Inflammatory macrophage (primary cell): ENCODE measurements at regions not wholly inside any gene's neighbourhood (a gene's known extent, or its start where the extent isn't known, plus 50 kb on each side); places are given as distances from the start of the nearest gene placed in this dataset.
A peak's percentile ranks its signal among the peaks of the same experiment; 100 is the strongest.
"Not testable (repeated sequence)": the region's sequence is repeated elsewhere in the genome, so short reads cannot be mapped to it uniquely, and the experiment has no call there.

Experiments used
- DNase-seq, 2 donors: peaks; one replicate each; pipeline ENCODE4 v3.0.0-alpha.2; 2020 to 2022

DNA sequence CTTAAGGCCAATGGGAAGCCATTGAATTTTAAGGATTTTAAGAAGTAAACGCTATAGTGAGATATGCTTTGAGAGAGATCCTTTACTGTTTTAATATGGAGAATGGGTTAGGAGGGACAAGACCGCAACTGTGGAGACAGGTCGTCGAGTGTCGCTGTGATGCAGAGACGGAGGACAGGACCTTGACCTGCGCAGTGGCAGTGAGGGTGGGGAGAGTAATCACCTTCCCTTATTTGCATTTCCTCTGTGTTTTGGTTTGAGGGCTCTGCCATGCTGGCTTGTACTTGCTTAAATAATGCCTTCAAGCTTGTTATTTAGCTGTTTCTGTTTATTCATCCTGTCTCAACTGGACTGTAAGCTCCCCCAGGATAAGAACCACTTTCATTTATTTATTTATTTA is 345.0 kb downstream of the FBXW7 start:
- no peak for DNase-seq

DNA sequence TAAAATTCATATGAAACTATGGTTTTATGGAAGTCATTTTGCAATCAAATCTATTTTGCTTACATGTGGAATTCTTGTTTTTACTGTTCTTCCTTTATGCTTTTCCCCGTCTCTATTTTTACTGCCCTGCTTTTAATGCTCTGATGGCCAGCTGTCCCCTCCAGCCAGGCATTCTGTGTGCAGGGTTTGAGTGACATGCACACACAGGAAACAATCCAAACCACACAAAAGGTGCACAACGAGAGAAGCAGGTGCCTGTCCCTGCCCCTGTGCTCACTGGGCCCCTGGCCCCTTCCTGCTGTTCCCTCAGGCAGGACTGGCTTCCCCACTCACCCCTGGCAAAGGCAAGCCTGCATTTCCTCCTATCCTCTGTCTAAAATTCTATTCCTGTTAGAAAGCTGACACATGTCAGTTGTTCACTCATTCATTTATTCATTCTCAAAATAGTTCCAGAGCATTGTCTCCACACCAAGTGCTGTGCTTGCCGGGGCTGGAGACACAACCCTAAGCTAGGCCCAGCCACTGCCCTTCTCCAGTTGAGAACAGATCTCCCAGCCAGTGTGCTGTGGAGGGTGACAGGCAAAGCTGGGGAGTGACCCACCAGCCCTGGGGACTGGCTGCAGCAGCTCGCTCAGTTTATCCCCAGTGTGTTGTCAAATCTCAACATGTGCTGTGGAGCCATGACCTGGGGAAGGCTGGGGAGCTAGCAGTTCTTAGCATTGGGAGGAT is 346.3 kb downstream of the FBXW7 start:
- no peak for DNase-seq

DNA sequence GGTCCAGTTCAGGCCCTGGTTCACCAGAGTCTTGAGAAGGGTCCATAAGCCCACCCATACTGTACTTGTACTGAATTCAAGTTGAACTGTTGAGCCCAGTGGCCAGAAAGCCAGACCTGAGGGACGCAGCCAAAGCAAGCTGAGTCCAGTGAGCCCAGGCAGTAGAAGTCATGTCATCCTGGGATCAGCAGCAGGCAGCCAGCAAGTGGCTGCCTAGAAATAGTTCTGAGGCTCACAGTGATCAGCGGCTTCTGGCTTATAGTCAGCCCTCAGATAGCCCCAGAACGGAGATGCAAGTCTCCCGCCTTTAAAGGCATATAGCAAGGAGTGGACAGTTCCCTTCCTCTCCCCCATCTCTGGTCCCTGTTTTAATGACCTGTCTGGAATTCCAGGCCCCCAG is 347.1 kb downstream of the FBXW7 start:
- DNase-seq = no peak

DNA sequence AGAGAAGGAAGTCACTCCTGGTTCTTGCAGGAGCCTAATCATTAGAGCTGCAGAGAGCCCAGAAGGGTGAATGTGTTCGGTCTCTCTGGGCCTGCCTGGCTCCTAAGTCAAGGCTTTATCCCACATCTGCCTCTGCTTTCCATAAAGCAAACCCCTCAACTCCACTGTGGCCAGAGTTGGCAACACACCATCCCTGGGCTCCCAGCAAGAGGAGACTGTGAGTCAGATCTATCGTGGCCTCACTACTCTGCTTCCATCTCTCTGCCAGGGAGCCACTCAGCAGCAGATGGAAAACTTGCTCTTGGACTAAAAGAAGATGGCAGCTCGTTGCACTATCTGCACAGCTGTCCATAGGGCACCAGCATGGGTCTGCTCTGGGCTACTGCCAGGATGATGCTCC is 348.2 kb downstream of the FBXW7 start:
- DNase-seq = no peak

DNA sequence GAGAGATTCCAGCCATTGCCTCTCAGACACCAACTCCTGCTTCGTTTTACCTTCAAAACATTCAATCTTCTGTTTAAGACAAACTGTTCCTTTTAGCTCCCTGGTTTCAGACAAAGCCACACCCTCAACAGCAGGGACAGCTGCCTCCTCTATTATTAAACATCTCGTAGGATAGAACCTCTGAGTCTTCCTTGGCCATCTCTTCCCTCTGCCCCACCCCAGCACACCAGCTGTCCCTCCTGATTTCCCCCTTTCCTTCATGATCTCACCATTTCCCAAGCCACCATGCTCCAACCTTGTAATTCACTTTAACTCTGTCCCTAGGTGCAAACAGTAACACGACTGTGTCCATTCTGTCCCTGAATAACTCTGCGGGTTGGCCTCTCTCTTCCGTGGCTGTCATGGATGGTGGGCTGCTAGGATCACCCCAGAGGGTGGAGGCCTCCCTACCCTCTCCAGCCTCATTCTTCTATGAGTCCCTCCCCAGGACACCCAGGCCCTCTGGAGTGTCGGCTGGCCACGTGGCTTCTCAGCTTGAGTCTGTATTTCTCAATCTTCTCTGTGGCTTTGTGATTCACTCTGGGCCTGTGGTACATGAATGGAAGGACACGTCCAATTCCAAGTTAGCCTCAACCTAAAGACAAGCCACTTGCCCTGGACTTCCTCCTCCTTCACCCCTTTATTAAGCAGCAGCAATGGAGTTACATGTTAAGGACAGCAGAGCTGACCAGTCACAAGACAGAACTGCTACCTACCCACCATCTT is 349.9 kb downstream of the FBXW7 start:
- peak; percentile 26 to 40 for DNase-seq

DNA sequence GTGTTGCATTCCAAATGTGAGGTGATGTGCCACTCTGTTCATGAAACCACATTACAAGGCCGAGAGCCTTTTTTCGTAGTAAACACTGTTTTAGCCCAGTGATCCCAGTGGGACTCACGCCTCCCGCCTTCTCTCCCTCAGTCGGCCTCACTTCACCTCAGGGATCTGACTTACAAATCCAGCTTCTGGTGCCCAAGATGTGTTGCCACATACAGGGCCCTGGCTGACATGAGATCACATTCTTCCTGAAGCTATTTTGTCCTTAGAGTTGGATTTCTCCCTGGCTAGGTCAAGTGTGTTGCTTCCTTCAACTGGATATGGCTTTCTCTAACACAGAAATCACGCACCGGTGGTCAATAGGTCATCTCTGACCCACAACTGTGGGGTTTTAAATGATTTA is 354.7 kb downstream of the FBXW7 start:
- DNase-seq = no peak

DNA sequence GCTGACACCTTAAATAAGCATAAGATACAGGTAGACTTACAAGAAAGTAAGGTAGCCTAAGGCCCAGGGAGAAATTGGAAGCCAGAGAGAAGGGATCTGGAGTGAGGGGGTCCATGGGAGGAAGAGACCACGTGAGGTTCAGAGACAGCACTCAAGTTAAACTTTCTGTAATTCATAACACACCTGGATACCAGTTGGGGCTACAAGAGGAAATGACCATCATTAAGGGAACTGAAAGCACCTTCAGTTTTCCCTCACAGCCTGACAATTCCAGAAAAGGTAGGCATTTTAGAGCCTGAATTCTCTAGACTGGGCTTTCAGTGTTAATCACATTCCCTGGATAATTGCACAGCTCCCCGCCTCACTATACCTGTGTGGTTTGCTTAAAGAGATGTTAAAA is 355.5 kb downstream of the FBXW7 start:
- DNase-seq = no peak

DNA sequence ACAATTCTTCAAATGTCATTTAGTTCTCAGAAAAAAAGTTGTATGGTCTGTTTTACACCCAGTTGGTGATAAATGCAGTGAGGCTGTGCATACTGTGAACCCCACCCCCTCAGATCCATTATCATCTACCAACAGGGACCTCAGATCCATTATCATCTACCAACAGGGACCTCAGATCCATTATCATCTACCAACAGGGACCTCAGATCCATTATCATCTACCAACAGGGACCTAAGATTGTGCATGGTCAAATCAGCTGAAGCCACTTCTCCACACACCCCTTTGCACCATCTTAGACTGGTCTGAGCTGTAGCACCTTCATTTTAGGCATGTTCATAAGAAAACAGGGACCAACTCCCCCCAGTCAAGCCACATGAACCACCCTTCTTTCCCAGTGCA is 358.4 kb downstream of the FBXW7 start:
- DNase-seq = not testable (repeated sequence)

DNA sequence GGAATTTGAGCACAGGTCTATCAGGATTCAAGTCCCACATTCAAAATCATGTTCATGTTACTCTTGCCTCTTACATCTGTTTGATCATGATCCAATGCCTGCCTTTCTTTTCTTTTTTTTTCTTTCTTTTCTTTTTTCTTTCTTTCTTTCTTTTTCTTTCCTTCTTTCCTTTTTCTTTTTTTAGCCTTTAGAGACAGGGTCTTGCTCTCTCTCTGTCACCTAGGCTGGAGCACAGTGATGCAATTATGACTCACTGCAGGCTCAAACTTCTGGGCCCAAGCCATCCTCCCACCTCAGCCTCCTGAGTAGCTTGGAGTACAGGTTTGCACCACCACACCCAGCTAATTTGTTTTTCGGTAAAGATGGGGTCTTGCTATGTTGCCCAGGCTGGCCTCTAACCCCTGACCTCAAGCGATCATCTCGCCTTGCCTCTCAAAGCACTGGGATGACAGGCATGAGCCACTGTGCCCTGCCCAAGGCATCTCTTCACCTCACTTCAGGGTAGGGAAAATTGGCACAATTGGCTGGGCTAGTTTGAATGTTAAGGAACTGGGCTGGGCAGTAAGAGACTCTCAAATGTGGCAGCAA is 359.2 kb downstream of the FBXW7 start:
- no peak for DNase-seq

DNA sequence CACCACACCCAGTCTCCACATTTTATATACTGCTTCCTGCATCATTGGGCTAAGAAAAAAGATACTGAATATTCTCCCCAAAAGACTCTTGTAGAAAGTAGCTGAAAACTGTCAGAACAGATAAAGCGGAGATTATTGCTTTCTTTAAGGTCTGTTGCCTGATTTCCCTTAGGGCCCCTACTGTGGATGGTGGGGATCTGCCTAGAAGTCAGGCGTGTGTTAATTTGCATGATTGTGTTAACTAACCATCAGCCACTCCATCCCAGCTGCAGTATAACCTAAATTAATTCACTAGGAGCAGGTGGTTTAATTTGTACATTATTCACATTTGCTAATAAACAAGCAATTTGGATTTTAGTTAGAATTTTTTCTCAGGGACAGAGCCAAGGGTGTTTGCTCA is 360.3 kb downstream of the FBXW7 start:
- no peak for DNase-seq

DNA sequence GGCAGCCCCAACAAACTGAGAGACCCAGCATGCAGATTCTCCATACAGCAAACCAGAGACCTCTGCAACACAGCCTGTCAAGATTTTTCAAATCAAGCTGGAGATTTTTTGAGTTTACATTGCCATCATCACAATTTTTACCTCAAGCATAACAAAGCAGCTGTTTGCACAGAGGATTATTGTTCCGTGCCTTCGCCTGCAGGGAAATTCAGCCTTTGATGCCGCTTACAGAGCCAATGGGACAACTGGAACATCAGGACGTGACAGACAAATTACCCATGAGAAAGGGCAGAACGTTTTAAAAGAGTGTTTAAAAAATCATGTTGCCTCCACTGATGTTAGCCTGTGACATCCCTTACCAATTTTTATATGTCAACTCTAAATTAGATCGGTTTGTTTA is 363.7 kb downstream of the FBXW7 start:
- DNase-seq = no peak

DNA sequence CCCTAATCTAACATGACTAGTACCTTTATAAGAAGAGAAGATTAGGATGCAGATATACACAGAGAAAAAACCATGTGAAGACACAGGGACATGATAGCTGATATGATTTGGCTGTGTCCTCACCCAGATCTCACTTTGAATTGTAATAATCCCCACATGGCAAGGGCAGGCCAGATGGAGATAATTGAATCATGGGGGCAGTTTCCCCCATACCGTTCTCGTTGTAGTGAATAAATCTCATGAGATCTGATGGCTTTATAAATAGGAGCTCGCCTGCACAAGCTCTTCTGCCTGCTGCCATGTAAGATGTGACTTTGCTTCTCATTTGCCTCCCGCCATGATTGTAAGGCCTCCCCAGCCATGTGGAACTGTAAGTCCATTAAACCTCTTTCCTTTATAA is 364.3 kb downstream of the FBXW7 start:
- no peak for DNase-seq

DNA sequence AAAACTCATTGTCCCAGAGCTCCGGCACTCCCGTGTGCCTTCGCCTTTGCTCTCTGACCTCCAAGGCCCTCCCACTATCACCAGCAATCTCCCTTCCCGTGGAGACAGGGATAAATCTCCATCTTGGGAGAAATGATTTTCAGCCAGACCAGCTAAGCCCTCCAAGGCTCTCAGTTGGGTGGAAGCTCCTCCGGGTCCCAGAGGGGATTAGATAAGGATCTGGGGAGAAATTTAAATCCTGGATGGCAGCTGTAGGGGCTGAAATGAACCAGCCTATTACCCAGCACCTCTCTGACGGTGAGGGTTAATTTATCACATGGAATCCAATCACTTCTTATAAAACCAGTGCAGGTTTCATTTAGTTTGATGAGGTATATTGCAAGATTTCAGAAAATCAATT is 366.2 kb downstream of the FBXW7 start:
- no peak for DNase-seq

DNA sequence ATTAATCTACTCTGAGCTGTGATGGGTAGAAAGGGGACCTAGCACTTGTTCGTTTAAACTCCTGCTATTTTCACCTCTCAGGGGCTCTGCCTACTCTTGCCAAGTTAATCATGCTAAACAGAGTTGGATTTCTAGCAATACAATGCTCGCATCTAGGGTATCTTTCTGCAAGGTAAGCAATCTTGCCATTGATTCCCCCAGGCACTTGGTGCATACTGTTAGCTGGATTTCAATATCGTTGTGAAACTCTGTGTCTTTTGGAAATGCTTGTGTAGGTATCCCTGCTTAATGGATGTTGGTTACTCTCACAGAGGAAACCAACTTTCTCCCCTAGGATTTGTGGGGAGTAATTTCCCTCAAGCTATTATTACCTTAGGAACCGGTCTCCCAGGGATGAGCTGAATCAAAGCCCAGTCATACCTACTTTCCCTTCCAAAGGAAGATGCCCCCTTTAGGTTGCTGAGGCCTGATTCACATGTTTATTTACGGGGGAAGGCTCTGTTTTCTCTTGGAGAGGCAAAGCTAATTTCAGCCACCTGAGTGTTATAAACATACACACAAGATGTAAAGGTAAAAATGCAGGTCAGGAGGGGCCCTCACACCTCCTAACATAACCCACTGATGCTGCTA is 366.8 kb downstream of the FBXW7 start:
- no peak for DNase-seq

DNA sequence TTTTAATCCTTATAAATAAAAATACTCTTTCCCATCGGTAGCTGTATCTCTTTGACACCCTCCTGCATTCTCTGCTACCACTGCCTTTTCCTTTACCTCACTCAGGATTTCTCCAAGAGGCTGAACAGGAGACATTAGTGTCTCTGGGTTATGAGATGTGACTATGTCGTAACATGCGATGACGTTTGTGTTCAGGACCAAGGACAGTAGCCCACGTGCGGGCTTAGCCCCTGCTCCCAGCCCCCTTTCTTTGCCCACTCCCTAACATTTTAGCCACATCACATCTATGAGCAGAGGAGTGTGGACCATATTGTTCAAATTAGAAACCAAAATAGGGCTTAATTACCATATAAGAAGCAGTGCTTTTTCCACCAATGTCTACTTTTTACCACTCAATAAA is 369.3 kb downstream of the FBXW7 start:
- no peak for DNase-seq

DNA sequence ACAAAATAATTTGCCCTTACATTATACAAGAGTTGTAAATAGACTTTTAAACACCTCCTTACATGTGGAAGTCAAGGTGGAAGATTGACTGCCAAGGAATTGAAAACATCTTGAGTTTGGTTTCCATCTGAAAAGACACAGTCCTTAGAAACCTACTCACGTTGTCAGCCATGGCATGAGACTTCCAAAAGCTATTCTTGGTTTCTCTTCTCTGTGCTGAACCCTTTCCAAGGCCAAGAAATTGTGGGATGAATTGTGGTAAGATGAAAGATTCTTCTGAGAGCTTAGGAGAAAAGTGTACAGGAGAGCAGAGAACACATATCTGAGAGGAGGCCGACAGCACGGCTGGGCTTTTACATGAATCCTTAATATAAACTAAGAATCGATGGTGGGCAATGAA is 370.0 kb downstream of the FBXW7 start:
- DNase-seq = no peak

DNA sequence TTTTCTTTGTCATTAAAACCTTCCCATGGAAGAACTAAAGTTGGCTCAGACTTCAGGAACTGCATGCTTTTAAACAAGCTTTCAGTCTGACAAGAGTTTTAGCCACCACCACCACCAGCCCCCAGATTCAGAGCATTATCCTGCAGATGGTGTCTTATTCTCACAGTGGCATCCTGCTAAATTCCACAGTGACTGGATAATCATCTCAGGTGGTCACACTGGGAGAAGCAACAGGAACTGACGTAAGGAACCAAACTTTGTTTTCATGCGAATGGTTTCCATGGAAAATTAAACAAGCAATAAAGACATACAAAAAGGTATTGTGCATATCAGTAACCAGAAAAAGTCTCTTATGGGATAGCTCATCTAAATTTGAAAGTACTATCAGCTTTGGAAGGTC is 370.7 kb downstream of the FBXW7 start:
- no peak for DNase-seq

DNA sequence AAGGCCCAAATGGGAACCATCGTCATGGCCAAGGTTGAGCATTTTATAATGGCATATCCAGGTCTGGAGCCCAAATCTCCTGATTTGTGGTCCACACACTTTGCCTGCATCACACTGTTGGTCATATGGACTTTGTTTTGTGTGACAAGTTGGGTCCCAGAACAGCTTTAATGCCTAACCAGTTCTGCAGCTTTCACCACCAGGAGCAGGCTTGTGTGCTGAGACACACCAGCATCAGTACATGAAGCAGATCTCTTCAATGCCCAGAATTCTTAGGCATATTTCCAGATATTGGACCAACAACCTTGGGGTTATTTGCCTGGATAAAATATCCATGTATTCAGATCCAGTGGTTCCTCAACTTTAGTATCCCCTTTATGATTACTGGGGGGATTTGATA is 371.3 kb downstream of the FBXW7 start:
- no peak for DNase-seq

DNA sequence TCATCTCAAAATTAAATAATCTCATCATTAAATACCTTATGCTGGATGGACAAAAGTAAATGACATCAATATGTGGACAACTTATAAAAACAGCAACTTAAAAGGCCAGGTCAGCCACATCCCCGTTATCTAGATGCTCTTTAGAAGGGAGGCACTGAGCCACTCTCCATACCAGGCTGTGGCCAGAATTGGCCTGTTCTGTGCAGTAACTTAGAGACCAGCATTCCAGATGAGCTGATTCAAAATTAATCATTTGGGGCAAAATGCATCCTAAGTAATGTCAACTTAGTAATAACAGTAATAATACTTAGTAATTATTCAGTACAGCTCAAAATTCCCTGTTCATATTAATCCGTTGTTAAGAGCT is 373.6 kb downstream of the FBXW7 start:
- DNase-seq = no peak

DNA sequence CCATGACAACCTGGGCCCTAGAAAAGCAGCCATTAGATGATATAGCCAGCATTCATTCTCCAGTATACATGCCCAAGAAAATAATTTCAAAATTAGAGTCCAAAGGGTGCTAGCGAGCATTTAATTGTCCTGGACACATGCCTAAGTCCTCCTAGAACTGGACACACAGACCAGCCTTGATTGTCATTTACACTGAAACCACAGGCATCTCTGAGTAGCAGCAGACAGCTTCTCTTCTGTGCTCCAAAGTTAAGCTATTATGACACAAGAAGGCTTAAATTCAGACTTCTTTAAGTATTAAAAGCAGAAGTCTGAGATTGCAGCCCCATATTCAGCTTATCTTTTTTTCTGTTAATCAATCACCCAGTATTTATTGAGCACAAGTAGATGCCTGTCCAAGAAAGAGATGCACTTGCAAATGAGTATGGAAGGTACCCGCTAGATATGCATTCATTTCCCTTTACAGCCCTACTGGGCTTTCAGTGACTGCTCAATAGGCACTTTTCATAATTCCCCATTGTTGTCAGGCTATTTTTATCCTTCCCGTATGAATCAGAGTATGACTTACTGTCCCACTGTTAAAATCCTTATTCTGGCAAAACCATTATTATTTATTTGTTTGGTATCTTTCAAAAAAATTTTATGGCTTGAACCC is 374.1 kb downstream of the FBXW7 start:
- DNase-seq = peak; percentile 48 to 63

DNA sequence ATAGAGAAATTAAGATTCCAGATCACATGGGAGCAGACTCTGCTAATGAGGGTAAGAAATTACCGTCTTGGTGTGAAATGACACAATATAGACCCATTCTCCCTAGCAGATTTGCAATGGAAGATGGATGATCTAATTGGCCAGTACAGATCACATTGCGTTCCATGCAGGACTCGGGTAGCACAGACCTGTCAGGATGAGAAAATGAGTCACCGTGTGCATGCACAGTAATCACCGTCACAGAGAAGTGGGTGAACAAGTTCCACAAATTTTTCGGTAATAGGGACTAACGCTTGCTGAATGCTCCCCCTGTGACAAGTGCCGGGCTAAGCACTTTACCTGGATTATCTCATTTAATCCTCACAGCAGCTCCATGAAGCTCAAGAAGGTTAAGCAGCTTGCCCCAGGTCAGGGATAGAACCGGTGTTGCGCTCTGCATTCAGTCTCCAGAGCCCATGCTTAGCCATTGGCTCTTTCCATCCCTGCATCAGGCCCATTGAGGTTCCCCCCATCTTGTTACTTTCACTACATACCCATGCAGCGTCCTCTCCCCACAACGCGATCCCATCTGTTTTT is 375.6 kb downstream of the FBXW7 start:
- DNase-seq = no peak

DNA sequence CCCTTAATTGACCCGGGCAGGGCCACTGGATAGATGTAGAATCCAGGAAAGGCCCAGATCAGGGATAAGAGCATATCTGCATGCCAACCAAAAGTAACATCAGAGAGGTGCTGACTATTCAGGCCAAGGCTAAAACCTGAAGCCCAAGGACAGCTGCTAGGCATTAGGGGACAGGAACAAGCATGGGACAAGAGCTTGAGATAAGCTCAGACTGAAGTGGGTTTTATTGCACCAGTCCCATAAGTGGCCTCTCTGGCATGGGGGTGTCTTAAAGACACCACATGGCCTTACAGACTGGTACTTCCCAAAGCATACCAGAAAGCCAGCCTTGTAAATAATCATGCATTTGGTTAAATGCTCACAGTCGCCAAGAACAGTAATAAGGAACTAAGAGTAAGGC is 376.1 kb downstream of the FBXW7 start:
- DNase-seq = no peak

DNA sequence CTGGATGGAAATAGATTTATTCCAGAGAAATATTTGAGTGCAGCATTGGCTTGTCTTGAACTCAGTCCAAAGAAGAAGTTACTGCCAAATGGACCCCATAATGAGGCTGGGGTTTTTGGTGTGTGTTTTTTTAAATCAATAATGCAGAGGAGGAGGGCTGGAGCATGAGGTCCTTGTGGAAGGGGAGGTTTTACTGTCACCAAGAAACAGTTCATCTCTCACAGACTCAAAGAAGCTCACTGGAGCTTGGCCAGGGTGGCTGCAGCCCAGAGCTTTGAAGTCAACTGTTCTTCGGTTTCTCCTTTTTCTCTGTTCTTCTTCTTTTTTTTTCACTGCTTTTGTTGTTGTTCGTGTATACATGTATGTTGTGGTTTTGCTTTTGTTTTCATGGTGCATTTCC is 377.7 kb downstream of the FBXW7 start:
- no peak for DNase-seq
